ENCODE measurements at regions not wholly inside any gene's neighbourhood (a gene's known extent, or its start where the extent isn't known, plus 50 kb on each side); places are given as distances from the start of the nearest gene placed in this dataset.

DNA sequence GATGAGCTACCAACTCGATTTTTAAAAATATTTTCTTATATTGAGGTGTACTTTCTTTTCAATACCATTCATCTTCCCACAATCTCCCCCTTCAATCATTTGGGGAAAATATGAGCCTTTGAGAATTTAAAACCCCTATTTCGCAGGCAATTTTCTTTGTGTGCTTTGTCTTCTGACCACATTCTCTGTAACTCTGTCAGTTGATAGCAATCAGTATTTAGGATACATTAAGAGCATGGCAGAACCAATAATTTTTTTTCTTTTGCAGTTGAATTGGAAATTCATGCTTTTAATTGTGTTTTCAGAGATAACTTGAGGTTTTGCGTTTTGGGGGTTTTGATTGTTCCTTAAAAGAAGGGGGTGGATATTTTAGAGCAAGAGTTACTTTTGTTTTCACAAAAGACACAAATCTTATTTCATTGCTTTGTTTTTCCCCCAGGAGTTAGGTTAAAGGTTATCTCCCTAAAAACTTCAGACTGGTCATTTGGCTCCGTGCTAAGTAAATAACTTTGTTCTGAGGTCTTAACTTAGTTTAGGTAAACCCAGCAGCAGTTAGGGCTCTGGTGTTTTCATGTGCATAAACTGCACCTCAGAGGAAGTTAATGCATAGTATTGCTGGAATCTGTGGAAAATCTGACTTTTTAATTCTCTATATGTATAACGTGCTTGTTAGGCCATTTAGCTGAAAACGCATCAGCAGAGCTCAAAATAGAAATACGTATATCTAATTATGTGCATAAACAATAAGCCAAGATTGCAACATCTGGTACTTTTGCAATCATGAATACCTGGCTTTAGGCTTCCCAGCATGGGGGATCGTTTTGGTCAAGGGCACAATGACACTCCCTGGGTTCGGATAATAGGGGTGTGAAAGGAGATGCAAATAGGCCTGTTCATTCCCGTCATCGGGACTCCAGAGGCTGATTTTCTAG lies 676.4 kb upstream of the ANKRD30A start:
- TF ChIP-seq, protein P1, sequence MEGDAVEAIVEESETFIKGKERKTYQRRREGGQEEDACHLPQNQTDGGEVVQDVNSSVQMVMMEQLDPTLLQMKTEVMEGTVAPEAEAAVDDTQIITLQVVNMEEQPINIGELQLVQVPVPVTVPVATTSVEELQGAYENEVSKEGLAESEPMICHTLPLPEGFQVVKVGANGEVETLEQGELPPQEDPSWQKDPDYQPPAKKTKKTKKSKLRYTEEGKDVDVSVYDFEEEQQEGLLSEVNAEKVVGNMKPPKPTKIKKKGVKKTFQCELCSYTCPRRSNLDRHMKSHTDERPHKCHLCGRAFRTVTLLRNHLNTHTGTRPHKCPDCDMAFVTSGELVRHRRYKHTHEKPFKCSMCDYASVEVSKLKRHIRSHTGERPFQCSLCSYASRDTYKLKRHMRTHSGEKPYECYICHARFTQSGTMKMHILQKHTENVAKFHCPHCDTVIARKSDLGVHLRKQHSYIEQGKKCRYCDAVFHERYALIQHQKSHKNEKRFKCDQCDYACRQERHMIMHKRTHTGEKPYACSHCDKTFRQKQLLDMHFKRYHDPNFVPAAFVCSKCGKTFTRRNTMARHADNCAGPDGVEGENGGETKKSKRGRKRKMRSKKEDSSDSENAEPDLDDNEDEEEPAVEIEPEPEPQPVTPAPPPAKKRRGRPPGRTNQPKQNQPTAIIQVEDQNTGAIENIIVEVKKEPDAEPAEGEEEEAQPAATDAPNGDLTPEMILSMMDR (IDR thresholded peaks at IDR 0.05) = no peak
- no peak for TF ChIP-seq POLR2A (IDR thresholded peaks at IDR 0.05)

Measured in upper lobe of left lung (tissue), 4 donors.